ENCODE measurements at regions not wholly inside any gene's neighbourhood (a gene's known extent, or its start where the extent isn't known, plus 50 kb on each side); places are given as distances from the start of the nearest gene placed in this dataset.
"Not testable (repeated sequence)": the region's sequence is repeated elsewhere in the genome, so short reads cannot be mapped to it uniquely, and the experiment has no call there.

DNA sequence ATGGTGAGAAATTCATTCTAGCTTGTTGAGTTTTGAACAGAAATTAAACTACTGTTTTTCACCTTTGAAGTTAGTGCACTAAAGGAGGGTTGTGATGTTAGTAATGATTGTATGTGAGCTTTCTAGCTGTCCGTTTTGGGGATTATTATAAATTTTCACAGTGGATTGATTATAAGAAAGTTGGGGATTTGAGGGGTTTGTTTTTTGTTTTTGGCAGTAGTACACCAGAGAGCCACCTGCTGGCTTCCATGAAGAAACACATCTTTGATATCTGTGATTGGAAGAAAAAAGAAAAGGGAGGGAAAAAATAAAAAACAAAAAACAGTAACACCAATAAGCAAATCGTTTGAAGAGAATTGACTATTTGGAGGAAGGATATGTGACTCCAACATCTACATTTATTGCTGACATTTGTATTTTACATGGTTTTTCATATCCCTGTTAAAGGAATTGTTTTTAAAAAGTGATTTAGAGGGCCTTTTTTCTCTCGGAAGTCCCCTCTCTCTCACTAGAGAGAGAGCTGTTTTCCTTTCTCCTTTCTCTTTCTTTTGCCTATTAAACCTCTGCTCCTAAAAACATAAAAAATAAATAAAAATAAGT is 1469.5 kb upstream of the GOT2 start:
- no peaks in the 10 kb centered on the region for H3K4me1 ChIP-seq (ENCODE audit: insufficient read depth, low read length)
- no peak overlapping the region for H3K4me3 ChIP-seq (ENCODE audit: insufficient read depth, low read length)
- no peaks in the 10 kb centered on the region for H3K27me3 ChIP-seq (ENCODE audit: insufficient read depth, low read length)
- H4K20me1 ChIP-seq (ENCODE audit: insufficient read depth, low read length) = no peaks in the 10 kb centered on the region
- no peak overlapping the region for H3K27ac ChIP-seq (ENCODE audit: low read depth, low read length)
- no peak overlapping the region for H2AFZ ChIP-seq (ENCODE audit: low read length)
- peak; percentile 25 for DNase-seq (ENCODE audit: insufficient read length, low spot score, missing footprints)
- no peak overlapping the region for H3K4me2 ChIP-seq (ENCODE audit: insufficient read depth, low read length)
- no peaks in the 10 kb centered on the region for H3K36me3 ChIP-seq (ENCODE audit: insufficient read depth, low read length)
- H3K79me2 ChIP-seq (ENCODE audit: insufficient read depth, low read length) = no peaks in the 10 kb centered on the region
- no peaks in the 10 kb centered on the region for H3K9me3 ChIP-seq (ENCODE audit: low read depth, low read length)
- TF ChIP-seq CTCF (IDR thresholded peaks at IDR 0.05; ENCODE audit: extremely low read depth, low read depth, low read length) = peak; percentile 49

- not testable (repeated sequence) for H3K79me2 ChIP-seq (ENCODE audit: insufficient read depth, low read length); H3K9me3 ChIP-seq (ENCODE audit: low read depth, low read length); H3K4me1 ChIP-seq (ENCODE audit: insufficient read depth, low read length); H3K4me3 ChIP-seq (ENCODE audit: insufficient read depth, low read length); H3K36me3 ChIP-seq (ENCODE audit: insufficient read depth, low read length); H3K27me3 ChIP-seq (ENCODE audit: insufficient read depth, low read length); DNase-seq (ENCODE audit: insufficient read length, low spot score, missing footprints); H3K27ac ChIP-seq (ENCODE audit: low read depth, low read length); H3K4me2 ChIP-seq (ENCODE audit: insufficient read depth, low read length); H4K20me1 ChIP-seq (ENCODE audit: insufficient read depth, low read length); H2AFZ ChIP-seq (ENCODE audit: low read length)
Observed at GRCh38 chr16:60200729-60201128, 1466.6 kb upstream of the GOT2 start.

DNA sequence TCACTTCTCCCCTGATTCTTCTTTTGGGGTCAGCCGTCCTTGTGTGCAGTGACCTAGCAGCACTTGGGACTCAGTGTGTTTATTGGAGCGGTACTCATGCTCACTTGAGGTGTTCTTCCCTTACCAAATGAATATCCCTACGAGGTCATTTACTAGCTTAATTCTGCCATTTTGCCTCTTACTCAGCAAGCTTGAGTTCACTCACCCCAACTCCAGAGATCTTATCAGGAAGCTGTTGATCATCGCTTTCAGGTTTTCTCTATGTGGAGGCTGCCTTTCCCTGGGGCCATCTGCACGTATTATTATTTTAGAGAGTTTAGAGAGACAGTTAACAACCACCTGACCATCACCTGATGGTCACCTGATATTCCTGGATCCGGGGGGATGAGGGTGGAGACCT is 1466.0 kb upstream of the GOT2 start:
- H3K27me3 ChIP-seq (ENCODE audit: insufficient read depth, low read length) = no peaks in the 10 kb centered on the region
- H3K4me3 ChIP-seq (ENCODE audit: insufficient read depth, low read length) = no peak overlapping the region
- TF ChIP-seq CTCF (IDR thresholded peaks at IDR 0.05; ENCODE audit: extremely low read depth, low read depth, low read length) = no peak
- no peaks in the 10 kb centered on the region for H3K4me1 ChIP-seq (ENCODE audit: insufficient read depth, low read length)
- no peaks in the 10 kb centered on the region for H3K79me2 ChIP-seq (ENCODE audit: insufficient read depth, low read length)
- H3K4me2 ChIP-seq (ENCODE audit: insufficient read depth, low read length) = no peak overlapping the region
- no peaks in the 10 kb centered on the region for H3K9me3 ChIP-seq (ENCODE audit: low read depth, low read length)
- H3K36me3 ChIP-seq (ENCODE audit: insufficient read depth, low read length) = no peaks in the 10 kb centered on the region
- H4K20me1 ChIP-seq (ENCODE audit: insufficient read depth, low read length) = no peaks in the 10 kb centered on the region
- DNase-seq (ENCODE audit: insufficient read length, low spot score, missing footprints) = no peak
- no peak overlapping the region for H3K27ac ChIP-seq (ENCODE audit: low read depth, low read length)
- H2AFZ ChIP-seq (ENCODE audit: low read length) = no peak overlapping the region

GRCh38 chr16:60199150-60199549 is 1465.0 kb upstream of the GOT2 start:
- Histone ChIP-seq H2AFZ (ENCODE audit: low read length) (no peak overlapping the region), H3K4me2 (ENCODE audit: insufficient read depth, low read length) (no peak overlapping the region), H4K20me1 (ENCODE audit: insufficient read depth, low read length) (no peaks in the 10 kb centered on the region), H3K4me3 (ENCODE audit: insufficient read depth, low read length) (no peak overlapping the region), H3K36me3 (ENCODE audit: insufficient read depth, low read length) (no peaks in the 10 kb centered on the region), H3K4me1 (ENCODE audit: insufficient read depth, low read length) (no peaks in the 10 kb centered on the region), H3K79me2 (ENCODE audit: insufficient read depth, low read length) (no peaks in the 10 kb centered on the region), H3K9me3 (ENCODE audit: low read depth, low read length) (no peaks in the 10 kb centered on the region), H3K27me3 (ENCODE audit: insufficient read depth, low read length) (no peaks in the 10 kb centered on the region), H3K27ac (ENCODE audit: low read depth, low read length) (no peak overlapping the region)
- TF ChIP-seq CTCF (IDR thresholded peaks at IDR 0.05; ENCODE audit: extremely low read depth, low read depth, low read length) = no peak
- DNase-seq (ENCODE audit: insufficient read length, low spot score, missing footprints) = no peak
